ENCODE measurements at regions not wholly inside any gene's neighbourhood (a gene's known extent, or its start where the extent isn't known, plus 50 kb on each side); places are given as distances from the start of the nearest gene placed in this dataset.

- Histone ChIP-seq H3K4me1 (ENCODE audit: insufficient read depth, poor library complexity, severe bottlenecking) (no peaks in the 10 kb centered on the region), H3K9me3 (ENCODE audit: severe bottlenecking) (no peaks in the 10 kb centered on the region), H3K4me3 (ENCODE audit: severe bottlenecking) (no peak overlapping the region), H3K36me3 (ENCODE audit: low read depth) (no peaks in the 10 kb centered on the region), H3K27ac (ENCODE audit: poor library complexity, severe bottlenecking) (no peak overlapping the region), H3K27me3 (ENCODE audit: insufficient read depth, poor library complexity, severe bottlenecking) (no peaks in the 10 kb centered on the region)
- DNase-seq (ENCODE audit: low spot score) (no peak), ATAC-seq (ENCODE audit: low read depth) (no peak)
- TF ChIP-seq, protein P1, sequence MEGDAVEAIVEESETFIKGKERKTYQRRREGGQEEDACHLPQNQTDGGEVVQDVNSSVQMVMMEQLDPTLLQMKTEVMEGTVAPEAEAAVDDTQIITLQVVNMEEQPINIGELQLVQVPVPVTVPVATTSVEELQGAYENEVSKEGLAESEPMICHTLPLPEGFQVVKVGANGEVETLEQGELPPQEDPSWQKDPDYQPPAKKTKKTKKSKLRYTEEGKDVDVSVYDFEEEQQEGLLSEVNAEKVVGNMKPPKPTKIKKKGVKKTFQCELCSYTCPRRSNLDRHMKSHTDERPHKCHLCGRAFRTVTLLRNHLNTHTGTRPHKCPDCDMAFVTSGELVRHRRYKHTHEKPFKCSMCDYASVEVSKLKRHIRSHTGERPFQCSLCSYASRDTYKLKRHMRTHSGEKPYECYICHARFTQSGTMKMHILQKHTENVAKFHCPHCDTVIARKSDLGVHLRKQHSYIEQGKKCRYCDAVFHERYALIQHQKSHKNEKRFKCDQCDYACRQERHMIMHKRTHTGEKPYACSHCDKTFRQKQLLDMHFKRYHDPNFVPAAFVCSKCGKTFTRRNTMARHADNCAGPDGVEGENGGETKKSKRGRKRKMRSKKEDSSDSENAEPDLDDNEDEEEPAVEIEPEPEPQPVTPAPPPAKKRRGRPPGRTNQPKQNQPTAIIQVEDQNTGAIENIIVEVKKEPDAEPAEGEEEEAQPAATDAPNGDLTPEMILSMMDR (IDR thresholded peaks at IDR 0.05; ENCODE audit: poor library complexity, severe bottlenecking): no peak
Measured at GRCh38 chr2:157106950-157107349, 150.6 kb upstream of the GALNT5 start.

DNA sequence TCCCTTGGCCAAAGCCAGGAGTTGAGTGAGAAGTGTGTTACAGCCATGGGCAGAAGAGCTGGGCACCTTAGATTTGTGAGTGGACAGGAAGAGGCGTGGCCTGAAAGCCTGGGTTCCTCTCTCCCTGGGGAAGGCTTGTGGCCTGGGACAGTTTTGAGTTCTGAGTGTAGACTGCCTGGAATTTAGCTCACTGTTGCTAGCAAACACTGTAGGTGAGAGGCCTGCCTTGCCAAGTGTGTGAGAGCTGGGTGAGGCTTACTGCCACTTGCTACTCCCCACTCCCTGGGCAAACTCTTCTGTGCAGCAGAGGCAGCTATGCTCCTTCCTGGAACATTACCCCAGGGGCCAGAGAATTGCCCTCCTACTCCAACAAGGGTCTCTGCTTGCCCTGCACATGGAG is 150.0 kb upstream of the GALNT5 start:
- TF ChIP-seq, protein P1 (IDR thresholded peaks at IDR 0.05; ENCODE audit: poor library complexity, severe bottlenecking): no peak
- no peak overlapping the region for H3K27ac ChIP-seq (ENCODE audit: poor library complexity, severe bottlenecking)
- H3K36me3 ChIP-seq (ENCODE audit: low read depth): no peaks in the 10 kb centered on the region
- no peaks in the 10 kb centered on the region for H3K4me1 ChIP-seq (ENCODE audit: insufficient read depth, poor library complexity, severe bottlenecking)
- DNase-seq (ENCODE audit: low spot score) (no peak), ATAC-seq (ENCODE audit: low read depth) (0 out of 3 replicates have a peak, but pooled peaks have one; percentile 10)
- no peak overlapping the region for H3K4me3 ChIP-seq (ENCODE audit: severe bottlenecking)
- no peaks in the 10 kb centered on the region for H3K9me3 ChIP-seq (ENCODE audit: severe bottlenecking)
- H3K27me3 ChIP-seq (ENCODE audit: insufficient read depth, poor library complexity, severe bottlenecking): no peaks in the 10 kb centered on the region

- TF ChIP-seq, protein P1 (IDR thresholded peaks at IDR 0.05; ENCODE audit: poor library complexity, severe bottlenecking): no peak
- Histone ChIP-seq H3K27me3 (ENCODE audit: insufficient read depth, poor library complexity, severe bottlenecking) (no peaks in the 10 kb centered on the region), H3K4me3 (ENCODE audit: severe bottlenecking) (no peak overlapping the region), H3K9me3 (ENCODE audit: severe bottlenecking) (peaks cover under 1% of the 10 kb centered on the region), H3K27ac (ENCODE audit: poor library complexity, severe bottlenecking) (no peak overlapping the region), H3K36me3 (ENCODE audit: low read depth) (no peaks in the 10 kb centered on the region), H3K4me1 (ENCODE audit: insufficient read depth, poor library complexity, severe bottlenecking) (no peaks in the 10 kb centered on the region)
- ATAC-seq (ENCODE audit: low read depth): peak; percentile 76
- no peak for DNase-seq (ENCODE audit: low spot score)
Measured at GRCh38 chr2:157107877-157108276, 149.6 kb upstream of the GALNT5 start.

- ATAC-seq (ENCODE audit: low read depth) (no peak), DNase-seq (ENCODE audit: low spot score) (no peak)
- TF ChIP-seq, protein P1 (IDR thresholded peaks at IDR 0.05; ENCODE audit: poor library complexity, severe bottlenecking): no peak
- Histone ChIP-seq H3K4me3 (ENCODE audit: severe bottlenecking) (no peak overlapping the region), H3K27me3 (ENCODE audit: insufficient read depth, poor library complexity, severe bottlenecking) (no peaks in the 10 kb centered on the region), H3K36me3 (ENCODE audit: low read depth) (no peaks in the 10 kb centered on the region), H3K9me3 (ENCODE audit: severe bottlenecking) (no peaks in the 10 kb centered on the region), H3K4me1 (ENCODE audit: insufficient read depth, poor library complexity, severe bottlenecking) (no peaks in the 10 kb centered on the region), H3K27ac (ENCODE audit: poor library complexity, severe bottlenecking) (no peak overlapping the region)
Measured at GRCh38 chr2:157122776-157123175, 134.7 kb upstream of the GALNT5 start.

DNA sequence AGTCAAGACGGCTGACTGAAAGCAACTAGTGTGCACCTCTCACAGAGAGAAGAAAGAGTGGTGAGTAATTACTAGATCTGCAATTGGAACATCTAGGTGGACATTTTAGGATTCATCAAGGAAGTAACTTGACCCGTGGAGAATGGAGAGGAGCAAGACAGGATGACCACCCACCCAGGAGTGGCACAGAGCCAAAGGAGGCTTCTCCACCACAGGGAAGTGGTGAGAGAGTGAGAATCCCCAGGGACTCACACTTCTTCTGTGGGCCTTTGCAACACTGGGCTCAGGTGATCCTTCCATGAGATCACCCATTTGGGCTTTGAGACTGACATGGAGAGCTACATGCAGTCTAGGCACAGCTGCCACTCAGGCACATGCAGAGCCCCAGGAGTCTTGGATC is 132.8 kb upstream of the GALNT5 start:
- no peak for ATAC-seq (ENCODE audit: low read depth)
- Histone ChIP-seq H3K27me3 (ENCODE audit: insufficient read depth, poor library complexity, severe bottlenecking) (no peaks in the 10 kb centered on the region), H3K9me3 (ENCODE audit: severe bottlenecking) (no peaks in the 10 kb centered on the region), H3K4me1 (ENCODE audit: insufficient read depth, poor library complexity, severe bottlenecking) (no peaks in the 10 kb centered on the region), H3K4me3 (ENCODE audit: severe bottlenecking) (no peak overlapping the region), H3K36me3 (ENCODE audit: low read depth) (no peaks in the 10 kb centered on the region), H3K27ac (ENCODE audit: poor library complexity, severe bottlenecking) (no peak overlapping the region)
- TF ChIP-seq, protein P1 (IDR thresholded peaks at IDR 0.05; ENCODE audit: poor library complexity, severe bottlenecking): no peak
- no peak for DNase-seq (ENCODE audit: low spot score)
